ENCODE measurements at regions not wholly inside any gene's neighbourhood (a gene's known extent, or its start where the extent isn't known, plus 50 kb on each side); places are given as distances from the start of the nearest gene placed in this dataset.

GRCh38 chr13:89496478-89496877 lies 1825.3 kb downstream of the SLITRK5 start:
- no peaks in the 10 kb centered on the region for H3K79me2 ChIP-seq (replicated peaks; ENCODE audit: insufficient read depth)
- Mint-ChIP-seq H3K9me3 (peaks cover 13% of the 10 kb centered on the region), H3K4me3 (no peak overlapping the region), H3K27ac (no peak overlapping the region), H3K36me3 (ENCODE audit: low read depth) (peaks cover 13% of the 10 kb centered on the region; the same call in 2 of the 3 replicates), H3K4me1 (no peaks in the 10 kb centered on the region), H3K27me3 (ENCODE audit: insufficient read depth, low read depth, poor library complexity) (peaks cover 3% of the 10 kb centered on the region)
- H3K4me2 ChIP-seq: no peak overlapping the region
- no peak overlapping the region for H3K27ac ChIP-seq (ENCODE audit: low read depth)
- H3K36me3 ChIP-seq (ENCODE audit: insufficient read depth): no peaks in the 10 kb centered on the region
- H3K27me3 ChIP-seq (ENCODE audit: insufficient read depth): no peaks in the 10 kb centered on the region
- ATAC-seq (no peak), DNase-seq (ENCODE audit: low spot score) (no peak)
- H3K4me1 ChIP-seq (ENCODE audit: insufficient read depth): no peaks in the 10 kb centered on the region
- no peaks in the 10 kb centered on the region for H3F3A ChIP-seq (replicated peaks; ENCODE audit: low read depth)
- no peaks in the 10 kb centered on the region; the same call in 1 of the 2 replicates for H3K9me2 ChIP-seq (ENCODE audit: insufficient read depth)
- H4K20me1 ChIP-seq (replicated peaks; ENCODE audit: insufficient read depth): no peaks in the 10 kb centered on the region
- TF ChIP-seq NANOG (IDR thresholded peaks at IDR 0.05; ENCODE audit: borderline replicate concordance) (no peak), REST (IDR thresholded peaks at IDR 0.05; ENCODE audit: unreplicated experiment) (no peak), CTCF (conservative IDR thresholded peaks at IDR 0.05; ENCODE audit: low read depth in 2 of 2) (no peak), POLR2AphosphoS5 (IDR thresholded peaks at IDR 0.05; ENCODE audit: low read depth) (no peak), ZNF462 (CRISPR knock-in tag; IDR thresholded peaks at IDR 0.05) (no peak), ZNF114 (CRISPR knock-in tag; IDR thresholded peaks at IDR 0.05) (no peak), ETS1 (IDR thresholded peaks at IDR 0.05) (no peak), EZH2 (IDR thresholded peaks at IDR 0.05; ENCODE audit: low read depth, unreplicated experiment) (no peak), STAT1 (IDR thresholded peaks at IDR 0.05; ENCODE audit: unreplicated experiment) (no peak), ZNF331 (CRISPR knock-in tag; IDR thresholded peaks at IDR 0.05; ENCODE audit: low read depth) (no peak), EZH2phosphoT487 (IDR thresholded peaks at IDR 0.05; ENCODE audit: unreplicated experiment) (no peak), JUNB (IDR thresholded peaks at IDR 0.05; ENCODE audit: unreplicated experiment) (no peak), CREB1 (CRISPR knock-in tag; IDR thresholded peaks at IDR 0.05; ENCODE audit: low read depth) (no peak)
- H2AFZ ChIP-seq: no peak overlapping the region
- H3K4me3 ChIP-seq: no peak overlapping the region

All from GM23338 (cell line).